A204.1 (cell line): ENCODE measurements at regions not wholly inside any gene's neighbourhood (a gene's known extent, or its start where the extent isn't known, plus 50 kb on each side); places are given as distances from the start of the nearest gene placed in this dataset.

Source experiments
- FAIRE-seq: peaks from 2 replicates; lab custom pipeline; 2012; peaks lifted over from hg19 to GRCh38; lab: Jason Lieb, UNC

- FAIRE-seq, result no peak
Observed at GRCh38 chrX:96311366-96311765, 373.3 kb upstream of the DIAPH2 start.

GRCh38 chrX:96314985-96315384, 369.7 kb upstream of the DIAPH2 start:
- no peak for FAIRE-seq

GRCh38 chrX:96361844-96362243, 322.8 kb upstream of the DIAPH2 start:
- no peak for FAIRE-seq

GRCh38 chrX:96372313-96373046, 312.2 kb upstream of the DIAPH2 start:
- peak; percentile 92 for FAIRE-seq

DNA sequence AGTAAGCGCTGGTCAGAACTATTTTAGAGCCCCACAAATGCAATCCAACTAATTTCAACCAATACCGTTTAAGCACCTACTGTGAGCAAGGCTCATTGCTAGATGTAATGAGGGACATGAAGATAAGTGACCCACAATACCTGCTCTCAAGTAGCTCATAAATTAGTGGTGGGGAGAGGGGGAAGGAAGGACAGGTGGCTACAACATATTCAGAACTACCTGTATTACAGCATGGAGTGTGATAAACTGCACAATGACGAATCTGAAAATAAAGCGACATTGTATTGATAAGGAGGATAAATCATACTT, 311.6 kb upstream of the DIAPH2 start:
- no peak for FAIRE-seq

GRCh38 chrX:96376266-96376665, 308.4 kb upstream of the DIAPH2 start:
- FAIRE-seq, result no peak

GRCh38 chrX:96379951-96380350, 304.7 kb upstream of the DIAPH2 start:
- FAIRE-seq, result no peak

DNA sequence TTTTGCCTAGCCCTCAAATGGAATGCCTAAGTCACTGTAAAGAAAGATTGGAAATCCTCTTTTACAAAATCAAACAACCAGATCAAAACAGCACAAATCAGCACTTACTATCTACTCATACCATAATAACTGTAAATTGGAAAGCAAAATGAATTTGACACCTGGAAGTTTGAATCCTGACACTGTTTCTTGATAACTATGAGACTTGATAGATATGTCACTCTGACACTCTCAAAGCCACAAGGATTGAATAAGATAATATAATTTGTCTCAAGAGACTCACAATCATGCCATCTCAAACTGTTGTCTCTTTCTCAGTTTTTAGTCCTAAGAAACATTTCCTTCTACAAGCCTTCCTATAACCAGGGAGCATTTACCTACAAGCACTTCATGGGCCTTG, 302.6 kb upstream of the DIAPH2 start:
- FAIRE-seq, result no peak

DNA sequence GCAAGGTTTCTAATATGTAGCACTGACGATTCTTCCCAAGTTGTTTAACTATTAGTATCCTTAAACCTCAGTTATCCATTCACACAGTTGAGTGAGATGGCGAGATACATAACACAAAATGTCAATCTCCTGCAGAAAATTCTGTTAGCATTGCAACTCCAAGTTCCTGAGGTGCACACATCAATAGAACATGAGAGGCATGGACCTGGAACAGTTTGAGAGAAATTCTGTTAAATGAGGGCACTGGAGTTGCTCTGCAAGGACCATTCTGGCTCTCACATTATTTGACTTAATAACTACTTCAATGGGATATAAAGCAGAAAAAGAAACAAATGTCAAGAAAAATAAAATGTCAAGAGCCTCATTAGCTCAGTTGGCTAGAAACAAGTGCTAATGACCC, 301.2 kb upstream of the DIAPH2 start:
- no peak for FAIRE-seq

DNA sequence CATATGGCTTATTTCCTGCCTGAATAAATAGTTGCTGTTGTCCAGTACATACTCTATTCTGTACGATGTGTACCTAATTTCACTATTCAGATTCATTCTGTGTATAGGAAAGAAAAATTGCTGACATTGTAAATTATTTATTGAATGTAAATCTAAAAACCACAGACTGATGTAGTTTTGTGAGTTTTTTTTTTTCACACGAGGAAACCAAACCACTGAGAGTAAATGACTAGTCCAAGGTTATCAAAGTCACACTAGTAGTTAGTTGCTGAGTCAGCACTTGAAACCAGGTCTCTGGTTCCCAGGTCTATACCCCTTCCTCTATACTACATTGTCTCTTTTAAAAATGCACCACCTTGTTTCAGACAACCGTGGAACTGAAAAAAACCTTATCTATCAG, 298.3 kb upstream of the DIAPH2 start:
- no peak for FAIRE-seq

DNA sequence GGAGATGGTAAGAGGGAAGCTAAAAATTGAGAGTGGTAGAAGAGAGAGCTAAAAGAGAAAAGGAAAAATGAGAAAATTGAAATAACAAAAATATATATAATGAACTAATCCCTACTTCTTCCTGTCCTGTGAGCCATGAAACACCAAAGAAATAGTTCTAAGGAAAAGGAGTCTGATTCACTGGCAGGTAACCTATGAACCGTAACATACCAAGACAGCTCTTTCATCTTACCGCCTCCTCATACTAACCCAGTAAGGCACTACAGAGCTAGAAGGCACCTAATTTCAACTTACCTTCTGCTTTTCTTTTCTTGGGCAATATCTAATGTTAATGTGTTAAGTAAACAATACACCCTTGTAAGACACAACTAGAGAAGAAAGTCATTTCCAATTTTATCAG, 297.7 kb upstream of the DIAPH2 start:
- no peak for FAIRE-seq

DNA sequence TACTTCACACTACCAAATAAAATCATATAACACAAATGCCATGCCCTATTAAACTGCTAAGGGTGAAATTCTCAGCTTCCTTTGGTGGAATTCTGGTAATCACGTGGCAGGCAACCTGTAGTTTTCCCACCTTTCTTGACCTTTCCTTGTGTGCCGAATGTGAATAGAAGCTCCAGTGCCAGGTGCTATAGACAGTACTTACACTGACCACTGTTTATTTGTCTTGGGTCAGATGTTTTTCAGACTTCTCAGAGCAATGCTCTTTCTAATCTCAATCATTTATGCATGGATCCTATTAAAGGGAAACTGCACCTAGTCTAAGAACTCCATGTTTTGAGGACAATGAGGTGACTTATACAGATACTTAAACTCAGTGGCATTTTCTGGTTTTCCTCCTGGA, 296.8 kb upstream of the DIAPH2 start:
- FAIRE-seq, result no peak

DNA sequence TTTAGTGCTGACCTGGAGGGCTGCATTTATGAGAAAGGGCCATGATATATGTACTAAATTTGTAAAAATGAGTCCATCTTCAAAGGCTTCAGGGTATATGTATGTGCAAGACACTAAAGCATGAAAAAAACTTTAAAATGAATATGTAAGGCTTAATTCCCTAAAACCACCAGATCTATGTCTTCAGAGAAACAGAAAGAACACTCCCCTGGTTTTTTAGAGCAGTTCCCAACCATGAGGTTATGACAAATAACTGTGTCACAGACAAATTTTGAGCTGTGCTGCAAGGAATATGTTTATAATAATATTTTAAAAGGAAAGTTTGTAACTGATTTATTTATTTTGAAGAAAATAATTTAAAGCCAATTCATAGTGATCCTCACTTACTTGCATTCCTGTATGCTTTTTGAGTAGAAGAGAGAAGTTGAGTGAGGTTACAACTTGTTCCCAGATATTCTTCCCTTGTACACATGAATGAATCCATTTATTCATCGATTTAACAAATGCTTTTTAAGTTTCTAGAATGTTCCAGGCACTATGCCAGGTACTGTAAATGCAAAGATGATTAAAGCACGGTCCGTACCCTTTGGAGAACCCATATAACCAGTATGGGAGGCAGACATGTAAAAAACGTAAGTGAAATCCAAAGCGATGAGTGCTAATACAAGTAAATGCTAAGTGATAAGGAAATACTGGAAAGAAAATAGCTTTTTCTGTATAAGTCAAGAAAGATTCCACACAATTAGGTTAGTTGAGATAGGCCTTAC, 295.2 kb upstream of the DIAPH2 start:
- FAIRE-seq, result no peak

- FAIRE-seq, result no peak
Observed at GRCh38 chrX:96394598-96394997, 290.0 kb upstream of the DIAPH2 start.

DNA sequence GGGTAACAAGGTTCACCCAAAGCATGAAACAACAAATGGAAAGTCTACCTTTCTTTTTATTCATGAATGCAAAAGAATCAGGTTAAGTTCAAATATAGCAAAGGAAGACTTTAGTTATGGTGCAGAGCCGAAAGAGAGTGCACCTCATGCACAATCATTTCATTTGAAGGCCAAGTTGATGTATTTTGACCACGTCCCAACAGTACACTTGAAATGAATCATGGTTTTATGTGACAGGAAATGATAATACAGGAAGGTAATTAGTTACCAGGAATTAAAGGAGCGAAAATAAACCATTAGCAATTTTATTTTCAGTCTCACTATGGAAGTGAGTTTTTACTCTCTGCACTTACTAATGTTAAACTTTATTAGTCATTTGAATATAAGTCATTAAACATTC, 281.2 kb upstream of the DIAPH2 start:
- no peak for FAIRE-seq

GRCh38 chrX:96405842-96406241, 278.8 kb upstream of the DIAPH2 start:
- FAIRE-seq, result no peak

- FAIRE-seq, result no peak
Observed at GRCh38 chrX:96407072-96407471, 277.6 kb upstream of the DIAPH2 start.

DNA sequence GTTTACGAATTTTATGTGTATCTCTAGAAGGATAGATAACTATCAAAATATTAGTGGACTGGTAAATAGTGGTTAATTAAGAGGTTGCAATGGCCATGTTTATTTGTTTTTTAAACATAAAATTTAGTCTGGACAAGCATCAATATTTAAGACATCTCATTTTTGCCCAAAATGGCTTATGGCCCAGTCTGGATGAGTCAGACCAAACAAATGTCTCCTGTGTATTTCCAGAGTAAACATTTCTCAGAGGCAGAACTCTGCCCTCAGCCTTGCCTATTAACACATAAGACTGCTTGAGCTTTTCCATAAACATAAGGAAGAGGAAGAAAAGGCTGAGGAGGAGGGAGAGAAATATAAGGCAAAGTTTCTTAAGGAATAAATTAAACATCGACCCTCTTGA, 277.1 kb upstream of the DIAPH2 start:
- no peak for FAIRE-seq

GRCh38 chrX:96407981-96408380, 276.7 kb upstream of the DIAPH2 start:
- no peak for FAIRE-seq

- FAIRE-seq, result no peak
Observed at GRCh38 chrX:96410927-96411326, 273.7 kb upstream of the DIAPH2 start.

DNA sequence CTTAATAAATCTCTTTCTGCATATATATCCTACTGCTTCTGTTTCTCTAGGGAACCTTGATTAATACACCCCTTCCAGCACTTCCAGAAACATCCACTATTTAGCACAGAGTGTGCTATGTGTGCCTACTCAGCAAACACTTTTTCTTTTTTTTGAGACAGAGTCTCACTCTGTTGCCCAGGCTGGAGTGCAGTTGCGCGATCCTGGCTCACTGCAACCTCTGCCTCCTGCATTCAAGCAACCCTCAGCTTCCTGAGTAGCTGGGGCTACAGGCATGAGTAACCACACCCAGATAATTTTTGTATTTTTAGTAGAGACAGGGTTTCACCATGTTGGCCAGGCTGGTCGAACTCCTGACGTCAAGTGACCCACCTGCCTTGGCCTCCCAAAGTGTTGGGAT, 266.9 kb upstream of the DIAPH2 start:
- FAIRE-seq, result no peak

GRCh38 chrX:96424007-96424406, 260.6 kb upstream of the DIAPH2 start:
- FAIRE-seq, result no peak

- no peak for FAIRE-seq
Observed at GRCh38 chrX:96425200-96425599, 259.4 kb upstream of the DIAPH2 start.

DNA sequence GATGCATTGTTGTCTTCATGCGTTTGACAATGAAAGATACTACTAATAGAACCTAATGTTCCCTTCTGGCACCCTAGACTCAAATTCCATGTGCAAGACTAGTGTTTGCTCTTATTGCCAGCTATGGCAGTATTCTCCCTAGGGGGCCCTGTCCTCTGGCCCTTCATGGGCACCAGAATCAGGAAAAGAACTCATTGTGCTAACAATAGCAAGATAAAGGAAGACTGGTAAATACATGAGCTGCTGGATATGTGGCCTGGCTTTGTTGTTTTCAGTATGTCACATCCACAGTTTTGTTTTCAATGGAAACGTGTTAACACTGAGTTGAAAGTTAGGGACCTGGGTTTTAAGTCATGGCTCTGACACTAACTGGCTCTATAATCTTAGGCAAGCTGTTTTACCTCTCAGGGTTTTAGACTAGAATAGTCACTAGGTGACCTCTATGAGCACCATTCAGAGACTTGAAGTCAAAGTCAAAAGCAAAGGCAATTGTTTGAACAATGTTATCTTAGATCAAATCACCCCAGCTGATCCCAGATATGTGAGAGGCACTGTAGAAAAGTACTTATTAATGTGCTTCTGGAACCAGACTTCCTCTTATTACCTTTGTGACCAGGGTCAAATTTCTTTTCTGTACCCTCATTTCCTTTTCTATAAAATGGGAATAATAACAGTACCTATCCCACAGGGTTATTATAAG, 253.7 kb upstream of the DIAPH2 start:
- FAIRE-seq, result no peak
